ENCODE measurements at regions not wholly inside any gene's neighbourhood (a gene's known extent, or its start where the extent isn't known, plus 50 kb on each side); places are given as distances from the start of the nearest gene placed in this dataset.
"Not testable (repeated sequence)": the region's sequence is repeated elsewhere in the genome, so short reads cannot be mapped to it uniquely, and the experiment has no call there.

GRCh38 chr2:111383311-111383710 lies 262.6 kb downstream of the BCL2L11 start:
- H3K27ac ChIP-seq (ENCODE audit: low read depth, low read length); DNase-seq (ENCODE audit: low read depth in 1 of 2, low spot score in 2 of 2); H3K9me3 ChIP-seq (ENCODE audit: insufficient read depth in 2 of 2, low read depth in 1 of 2, low read length in 1 of 2); H3K27me3 ChIP-seq (replicated peaks in 1 of 4; ENCODE audit: control insufficient read depth in 3 of 4, extremely low read depth in 1 of 4, insufficient read depth in 3 of 4, low read length in 3 of 4); H3K23ac ChIP-seq (ENCODE audit: insufficient read length); H3K79me2 ChIP-seq (ENCODE audit: control insufficient read depth in 1 of 2, insufficient read depth in 2 of 2, low read length in 2 of 2); H3K23me2 ChIP-seq (ENCODE audit: low read depth, low read length); H3K36me3 ChIP-seq (ENCODE audit: control insufficient read depth in 2 of 4, insufficient read depth in 4 of 4, low read length in 3 of 4); H3K79me1 ChIP-seq (ENCODE audit: low read depth, low read length); H3K56ac ChIP-seq (replicated peaks; ENCODE audit: insufficient read length, low read depth, low read length); H4K20me1 ChIP-seq (replicated peaks in 1 of 2; ENCODE audit: control insufficient read depth in 1 of 2, insufficient read depth in 2 of 2, low read length in 2 of 2); H4K91ac ChIP-seq (replicated peaks; ENCODE audit: insufficient read length, low read length); POLR2A ChIA-PET (ENCODE audit: partially characterized antibody); H4K5ac ChIP-seq (ENCODE audit: insufficient read length, low read depth, low read length); H3K4me3 ChIP-seq (ENCODE audit: extremely low read depth in 1 of 4, insufficient read depth in 2 of 4, low read depth in 3 of 4, low read length in 4 of 4); H3K14ac ChIP-seq (ENCODE audit: insufficient read length); H3K4me2 ChIP-seq (ENCODE audit: insufficient read depth in 1 of 2, low read depth in 2 of 2, low read length in 2 of 2); H2AK5ac ChIP-seq (ENCODE audit: low read depth, low read length); H2BK5ac ChIP-seq (ENCODE audit: low read depth, low read length); FAIRE-seq; H2AFZ ChIP-seq (ENCODE audit: low read length); CTCF ChIA-PET (ENCODE audit: partially characterized antibody); H4K8ac ChIP-seq (ENCODE audit: extremely low read depth, insufficient read depth, low read length); H3K18ac ChIP-seq (ENCODE audit: extremely low read depth, low read length); H2BK120ac ChIP-seq (replicated peaks; ENCODE audit: low read depth, low read length); H2BK15ac ChIP-seq (ENCODE audit: low read length); H3K4me1 ChIP-seq (replicated peaks in 1 of 4; ENCODE audit: control insufficient read depth in 3 of 4, insufficient read depth in 4 of 4, low read length in 3 of 4); H2BK12ac ChIP-seq (ENCODE audit: low read depth, low read length); H2BK20ac ChIP-seq (ENCODE audit: low read length); H3K4ac ChIP-seq (replicated peaks; ENCODE audit: insufficient read length, low read depth, low read length); H3K9ac ChIP-seq (replicated peaks in 1 of 4; ENCODE audit: extremely low read depth in 1 of 4, low read depth in 3 of 4, low read length in 3 of 4): not testable (repeated sequence)
- 94% methylated on average over 6 of the region's 12 CpGs; no CpG with 5 or more reads in 1 of the 2 experiments for WGBS, 2 experiments (ENCODE audit: extremely low coverage in 1 of 2, insufficient coverage in 1 of 2, insufficient read length in 1 of 2, insufficient replicate concordance in 2 of 2, low coverage in 1 of 2, low lambda C conversion rate in 2 of 2, missing lambda C conversion rate in 1 of 2)

GRCh38 chr2:111385226-111385957 lies 264.7 kb downstream of the BCL2L11 start:
- H4K20me1 ChIP-seq (replicated peaks in 1 of 2; ENCODE audit: control insufficient read depth in 1 of 2, insufficient read depth in 2 of 2, low read length in 2 of 2); H3K18ac ChIP-seq (ENCODE audit: extremely low read depth, low read length); H3K79me1 ChIP-seq (ENCODE audit: low read depth, low read length); H4K8ac ChIP-seq (ENCODE audit: extremely low read depth, insufficient read depth, low read length); H2BK20ac ChIP-seq (ENCODE audit: low read length); H3K23ac ChIP-seq (ENCODE audit: insufficient read length); POLR2A ChIA-PET (ENCODE audit: partially characterized antibody); H3K4me3 ChIP-seq (ENCODE audit: extremely low read depth in 1 of 4, insufficient read depth in 2 of 4, low read depth in 3 of 4, low read length in 4 of 4); H3K56ac ChIP-seq (replicated peaks; ENCODE audit: insufficient read length, low read depth, low read length); H3K4me2 ChIP-seq (ENCODE audit: insufficient read depth in 1 of 2, low read depth in 2 of 2, low read length in 2 of 2); H3K9me3 ChIP-seq (ENCODE audit: insufficient read depth in 2 of 2, low read depth in 1 of 2, low read length in 1 of 2); H3K14ac ChIP-seq (ENCODE audit: insufficient read length); H2BK5ac ChIP-seq (ENCODE audit: low read depth, low read length); H3K79me2 ChIP-seq (ENCODE audit: control insufficient read depth in 1 of 2, insufficient read depth in 2 of 2, low read length in 2 of 2); H3K36me3 ChIP-seq (ENCODE audit: control insufficient read depth in 2 of 4, insufficient read depth in 4 of 4, low read length in 3 of 4); H2BK12ac ChIP-seq (ENCODE audit: low read depth, low read length); H2AK5ac ChIP-seq (ENCODE audit: low read depth, low read length); H4K5ac ChIP-seq (ENCODE audit: insufficient read length, low read depth, low read length); H3K27ac ChIP-seq (ENCODE audit: low read depth, low read length); DNase-seq (ENCODE audit: low read depth in 1 of 2, low spot score in 2 of 2); H3K9ac ChIP-seq (replicated peaks in 1 of 4; ENCODE audit: extremely low read depth in 1 of 4, low read depth in 3 of 4, low read length in 3 of 4); H3K23me2 ChIP-seq (ENCODE audit: low read depth, low read length); H3K4ac ChIP-seq (replicated peaks; ENCODE audit: insufficient read length, low read depth, low read length); H2BK15ac ChIP-seq (ENCODE audit: low read length); H3K27me3 ChIP-seq (replicated peaks in 1 of 4; ENCODE audit: control insufficient read depth in 3 of 4, extremely low read depth in 1 of 4, insufficient read depth in 3 of 4, low read length in 3 of 4); H3K4me1 ChIP-seq (replicated peaks in 1 of 4; ENCODE audit: control insufficient read depth in 3 of 4, insufficient read depth in 4 of 4, low read length in 3 of 4); FAIRE-seq; CTCF ChIA-PET (ENCODE audit: partially characterized antibody); H4K91ac ChIP-seq (replicated peaks; ENCODE audit: insufficient read length, low read length); H2BK120ac ChIP-seq (replicated peaks; ENCODE audit: low read depth, low read length); H2AFZ ChIP-seq (ENCODE audit: low read length): not testable (repeated sequence)
- WGBS, 2 experiments (ENCODE audit: extremely low coverage in 1 of 2, insufficient coverage in 1 of 2, insufficient read length in 1 of 2, insufficient replicate concordance in 2 of 2, low coverage in 1 of 2, low lambda C conversion rate in 2 of 2, missing lambda C conversion rate in 1 of 2): 94% methylated on average over 5 of the region's 8 CpGs; no CpG with 5 or more reads in 1 of the 2 experiments

Data from H1 (cell line).